Sigmoid colon (tissue), 3 donors: ENCODE measurements at regions not wholly inside any gene's neighbourhood (a gene's known extent, or its start where the extent isn't known, plus 50 kb on each side); places are given as distances from the start of the nearest gene placed in this dataset.

Experiments used
- POLR2A ChIP-seq, 2 donors: fragments of 450-650 bp; IDR thresholded peaks; one replicate each; pipeline ENCODE4 v1.6.1; 2016; ENCODE audit warnings: antibody characterized with exemption in 2 of 2, mild to moderate bottlenecking in 2 of 2, moderate library complexity in 2 of 2
- TF ChIP-seq, protein P1 (sequence below), 4 experiments: fragments of 450-650 bp in 3 of 4; fragments of 200-600 bp in 1 of 4; IDR thresholded peaks; one replicate each; pipeline ENCODE4 v1.5.1; 2016 to 2019; ENCODE audit warnings: antibody characterized with exemption in 4 of 4, mild to moderate bottlenecking in 3 of 4, moderate library complexity in 2 of 4

DNA sequence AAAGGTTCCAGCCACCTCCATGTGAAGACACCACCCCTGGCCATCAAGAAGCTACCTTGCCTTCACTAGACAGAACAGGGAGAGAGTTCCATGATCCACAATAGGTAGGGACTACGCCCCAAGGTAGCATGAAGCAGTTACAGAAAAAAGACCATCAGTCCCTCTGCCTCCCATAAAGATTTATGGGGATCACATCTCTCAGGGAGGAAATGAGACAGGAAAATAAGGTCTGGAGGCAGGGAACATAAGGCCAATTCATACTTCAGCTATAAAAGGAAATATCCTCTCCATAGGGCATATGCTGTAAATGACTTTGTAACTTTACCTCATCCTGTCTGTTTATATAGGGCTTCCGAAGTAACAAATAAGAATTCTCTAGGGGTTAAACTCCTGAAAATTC is 129.4 kb downstream of the OR2B2 start:
- no peak for TF ChIP-seq POLR2A (IDR thresholded peaks at IDR 0.05)
- TF ChIP-seq, protein P1, sequence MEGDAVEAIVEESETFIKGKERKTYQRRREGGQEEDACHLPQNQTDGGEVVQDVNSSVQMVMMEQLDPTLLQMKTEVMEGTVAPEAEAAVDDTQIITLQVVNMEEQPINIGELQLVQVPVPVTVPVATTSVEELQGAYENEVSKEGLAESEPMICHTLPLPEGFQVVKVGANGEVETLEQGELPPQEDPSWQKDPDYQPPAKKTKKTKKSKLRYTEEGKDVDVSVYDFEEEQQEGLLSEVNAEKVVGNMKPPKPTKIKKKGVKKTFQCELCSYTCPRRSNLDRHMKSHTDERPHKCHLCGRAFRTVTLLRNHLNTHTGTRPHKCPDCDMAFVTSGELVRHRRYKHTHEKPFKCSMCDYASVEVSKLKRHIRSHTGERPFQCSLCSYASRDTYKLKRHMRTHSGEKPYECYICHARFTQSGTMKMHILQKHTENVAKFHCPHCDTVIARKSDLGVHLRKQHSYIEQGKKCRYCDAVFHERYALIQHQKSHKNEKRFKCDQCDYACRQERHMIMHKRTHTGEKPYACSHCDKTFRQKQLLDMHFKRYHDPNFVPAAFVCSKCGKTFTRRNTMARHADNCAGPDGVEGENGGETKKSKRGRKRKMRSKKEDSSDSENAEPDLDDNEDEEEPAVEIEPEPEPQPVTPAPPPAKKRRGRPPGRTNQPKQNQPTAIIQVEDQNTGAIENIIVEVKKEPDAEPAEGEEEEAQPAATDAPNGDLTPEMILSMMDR (IDR thresholded peaks at IDR 0.05): no peak
